Left lung (tissue), 4 donors: ENCODE measurements at regions not wholly inside any gene's neighbourhood (a gene's known extent, or its start where the extent isn't known, plus 50 kb on each side); places are given as distances from the start of the nearest gene placed in this dataset.

Experiments used
- ATAC-seq: fragments of 200-7000 bp; cut with Tn5 transposase; one replicate; pipeline ENCODE4 v1.9.1; 2020; ENCODE audit warnings: moderate library complexity
- DNase-seq, 4 donors: peaks; one replicate each; pipeline ENCODE4 v3.0.0-alpha.2; 2013 to 2020
- H3K27ac ChIP-seq, 2 donors: fragments of 200-600 bp; sonication (generic) in 1 of 2; one replicate each; pipeline versions ENCODE4 v1.5.0 to v1.8.0; 2020 to 2021
- H3K27me3 ChIP-seq, 2 donors: fragments of 200-600 bp; sonication (generic) in 1 of 2; one replicate each; pipeline versions ENCODE4 v1.5.0 to v1.8.0; 2020 to 2021
- H3K36me3 ChIP-seq, 2 donors: fragments of 200-600 bp; sonication (generic) in 1 of 2; one replicate each; pipeline versions ENCODE4 v1.5.0 to v1.8.0; 2020 to 2021
- H3K4me1 ChIP-seq, 2 donors: fragments of 200-600 bp; one replicate each; pipeline ENCODE4 v1.8.0; 2021
- H3K4me3 ChIP-seq, 2 donors: fragments of 200-600 bp; sonication (generic) in 1 of 2; one replicate each; pipeline versions ENCODE4 v1.5.0 to v1.8.0; 2020 to 2021; ENCODE audit warnings: mild to moderate bottlenecking in 1 of 2
- H3K9me3 ChIP-seq, 2 donors: fragments of 200-600 bp; sonication (generic) in 1 of 2; one replicate each; pipeline versions ENCODE4 v1.5.0 to v1.8.0; 2020 to 2021
- intact Hi-C, 2 donors: fragments of 100-400 bp; cut with DNase I; formaldehyde crosslinking; loops; one replicate each; pipeline versions ENCODE4 v1.11.2 to v1.14.2; 2022
- TF ChIP-seq, protein P1 (sequence below), 2 donors: fragments of 200-600 bp; sonication (generic) in 1 of 2; IDR thresholded peaks; one replicate each; pipeline versions ENCODE4 v1.5.0 to v1.8.0; 2021; ENCODE audit warnings: antibody characterized with exemption in 2 of 2
- donor health status: DM: no; HTN: yes; CAD: no.
- donor health status: DM: no; HTN: no; CAD: no.

DNA sequence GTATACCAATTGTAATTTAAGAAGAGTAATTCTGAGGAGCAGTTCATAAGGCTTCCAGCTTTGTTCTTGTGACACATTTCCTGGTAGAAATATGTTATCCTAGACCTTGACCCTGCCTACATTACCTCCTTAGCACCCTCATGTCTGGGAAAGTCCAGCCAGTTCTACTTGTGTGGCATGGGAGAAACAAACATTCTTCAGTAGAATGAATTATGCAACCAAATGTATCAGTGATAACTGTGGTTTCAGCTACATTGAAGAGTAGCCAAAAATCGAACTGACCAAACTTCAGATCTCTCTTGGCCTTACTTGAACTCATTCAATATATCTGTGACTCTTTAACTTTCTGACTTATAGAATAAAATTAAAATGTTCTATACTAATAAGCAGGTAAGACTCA, 308.1 kb upstream of the LYPLAL1 start:
- intact Hi-C loops, result no loop called here
- H3K9me3 ChIP-seq, result no peaks in the 10 kb centered on the region

DNA sequence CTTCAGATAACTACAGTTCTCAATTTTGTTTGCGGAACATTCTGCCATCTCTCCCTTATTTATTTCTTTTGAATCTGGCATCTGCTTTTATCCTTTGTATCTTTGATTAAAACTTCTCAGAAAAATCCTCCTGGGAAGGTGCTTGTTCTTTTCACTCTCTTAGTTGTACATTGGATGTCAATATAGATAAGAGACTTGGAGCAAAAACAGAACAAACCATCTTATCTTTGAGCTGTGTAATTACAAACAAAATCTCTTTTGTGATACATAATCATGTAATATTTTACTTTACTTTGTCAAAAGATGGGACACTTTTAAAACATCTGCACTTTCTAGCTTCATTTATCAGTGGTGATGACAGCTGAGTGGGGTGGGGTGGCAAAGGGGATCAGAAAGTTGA, 307.2 kb upstream of the LYPLAL1 start:
- DNase-seq (no peak), ATAC-seq (no peak)
- H3K4me3 ChIP-seq, result no peak overlapping the region
- H3K36me3 ChIP-seq, result no peaks in the 10 kb centered on the region
- no peaks in the 10 kb centered on the region for H3K27me3 ChIP-seq
- no peaks in the 10 kb centered on the region for H3K9me3 ChIP-seq
- intact Hi-C loops, result no loop called here
- H3K4me1 ChIP-seq, result no peaks in the 10 kb centered on the region
- no peak overlapping the region for H3K27ac ChIP-seq
- TF ChIP-seq, protein P1, sequence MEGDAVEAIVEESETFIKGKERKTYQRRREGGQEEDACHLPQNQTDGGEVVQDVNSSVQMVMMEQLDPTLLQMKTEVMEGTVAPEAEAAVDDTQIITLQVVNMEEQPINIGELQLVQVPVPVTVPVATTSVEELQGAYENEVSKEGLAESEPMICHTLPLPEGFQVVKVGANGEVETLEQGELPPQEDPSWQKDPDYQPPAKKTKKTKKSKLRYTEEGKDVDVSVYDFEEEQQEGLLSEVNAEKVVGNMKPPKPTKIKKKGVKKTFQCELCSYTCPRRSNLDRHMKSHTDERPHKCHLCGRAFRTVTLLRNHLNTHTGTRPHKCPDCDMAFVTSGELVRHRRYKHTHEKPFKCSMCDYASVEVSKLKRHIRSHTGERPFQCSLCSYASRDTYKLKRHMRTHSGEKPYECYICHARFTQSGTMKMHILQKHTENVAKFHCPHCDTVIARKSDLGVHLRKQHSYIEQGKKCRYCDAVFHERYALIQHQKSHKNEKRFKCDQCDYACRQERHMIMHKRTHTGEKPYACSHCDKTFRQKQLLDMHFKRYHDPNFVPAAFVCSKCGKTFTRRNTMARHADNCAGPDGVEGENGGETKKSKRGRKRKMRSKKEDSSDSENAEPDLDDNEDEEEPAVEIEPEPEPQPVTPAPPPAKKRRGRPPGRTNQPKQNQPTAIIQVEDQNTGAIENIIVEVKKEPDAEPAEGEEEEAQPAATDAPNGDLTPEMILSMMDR (IDR thresholded peaks at IDR 0.05), result no peak

More for the DNA sequence above, 308.1 kb upstream of the LYPLAL1 start:
- Histone ChIP-seq H3K4me1 (no peaks in the 10 kb centered on the region), H3K27ac (no peak overlapping the region), H3K4me3 (no peak overlapping the region), H3K36me3 (no peaks in the 10 kb centered on the region), H3K27me3 (no peaks in the 10 kb centered on the region)
- DNase-seq, result no peak
- peak; percentile 77 for ATAC-seq
- TF ChIP-seq, protein P1 (IDR thresholded peaks at IDR 0.05), result no peak

DNA sequence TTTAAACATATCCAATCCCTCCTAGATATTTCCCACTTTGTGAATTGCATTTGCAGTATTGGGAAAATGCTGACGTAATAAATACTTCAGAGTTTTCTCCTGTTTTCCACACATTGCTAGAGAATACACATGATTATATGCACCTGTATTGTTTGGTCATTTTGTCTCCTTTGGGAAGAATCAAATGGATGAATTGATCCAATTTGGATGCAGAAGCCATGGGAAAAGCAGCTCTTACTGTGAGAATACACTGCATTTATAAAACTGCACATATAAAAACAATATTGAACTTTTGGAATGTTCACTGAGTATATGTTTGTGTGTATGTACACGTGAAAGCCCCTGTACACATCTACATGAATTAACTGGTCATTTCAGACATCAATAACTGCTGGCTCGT, 306.6 kb upstream of the LYPLAL1 start:
- no peaks in the 10 kb centered on the region for H3K27me3 ChIP-seq
- ATAC-seq, result no peak
- TF ChIP-seq, protein P1 (IDR thresholded peaks at IDR 0.05), result no peak
- H3K9me3 ChIP-seq, result no peaks in the 10 kb centered on the region
- DNase-seq, result no peak
- H3K4me3 ChIP-seq, result no peak overlapping the region
- intact Hi-C loops, result no loop called here
- H3K36me3 ChIP-seq, result no peaks in the 10 kb centered on the region
- no peak overlapping the region for H3K27ac ChIP-seq
- H3K4me1 ChIP-seq, result no peaks in the 10 kb centered on the region

DNA sequence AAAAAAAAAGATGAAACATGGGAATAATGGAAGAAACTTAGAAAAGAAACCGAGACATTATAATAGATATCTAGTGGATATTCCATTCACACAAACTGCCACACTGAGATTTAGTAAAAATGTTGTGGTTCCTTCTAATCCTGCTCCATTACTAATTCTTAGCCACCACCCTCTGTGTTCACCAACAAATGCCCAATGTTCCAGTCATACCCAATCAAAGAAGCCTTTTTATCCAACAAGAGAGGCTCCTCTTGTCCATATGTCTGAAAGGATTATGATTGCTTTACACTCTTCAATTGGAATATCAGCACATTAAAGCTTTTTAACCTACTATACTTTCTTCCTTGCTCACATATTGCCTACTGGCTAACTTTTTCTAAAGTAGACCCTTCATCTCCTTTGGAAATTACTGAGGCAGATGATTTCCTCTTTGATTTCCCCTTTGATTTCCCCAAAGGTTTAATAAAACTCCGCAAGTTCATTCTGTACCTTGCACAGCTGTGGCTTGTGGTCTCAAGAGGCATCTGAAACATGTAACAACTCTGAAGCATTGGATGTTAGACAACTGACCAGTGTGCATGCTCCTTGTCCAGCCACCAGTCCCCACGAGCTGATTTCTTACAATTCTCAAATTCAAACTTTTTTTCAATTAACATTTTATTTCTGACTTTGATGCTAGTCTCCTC, 305.6 kb upstream of the LYPLAL1 start:
- intact Hi-C loops, result no loop called here
- no peaks in the 10 kb centered on the region for H3K4me1 ChIP-seq
- H3K27ac ChIP-seq, result no peak overlapping the region
- H3K27me3 ChIP-seq, result no peaks in the 10 kb centered on the region
- H3K36me3 ChIP-seq, result no peaks in the 10 kb centered on the region
- DNase-seq (no peak), ATAC-seq (no peak)
- no peak overlapping the region for H3K4me3 ChIP-seq
- TF ChIP-seq, protein P1 (IDR thresholded peaks at IDR 0.05), result no peak
- H3K9me3 ChIP-seq, result no peaks in the 10 kb centered on the region

DNA sequence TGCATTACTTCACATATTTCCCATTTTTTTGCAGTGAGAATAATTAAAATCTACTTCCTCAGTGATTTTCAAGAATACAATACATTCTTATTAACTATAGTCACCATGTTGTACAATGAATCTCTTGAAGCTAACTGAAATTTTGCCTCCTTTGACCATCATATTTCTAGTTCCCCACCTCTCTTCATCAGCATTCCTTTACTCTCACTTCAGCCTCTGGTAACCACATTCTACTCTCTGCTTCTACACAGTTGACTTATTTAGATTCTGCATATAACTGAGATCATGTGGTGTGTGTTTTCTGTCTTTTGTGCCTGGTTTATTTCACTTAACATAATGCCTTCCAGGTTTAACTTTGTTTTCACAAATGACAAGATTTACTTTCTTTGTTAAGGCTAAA, 304.4 kb upstream of the LYPLAL1 start:
- Histone ChIP-seq H3K27ac (no peak overlapping the region), H3K36me3 (no peaks in the 10 kb centered on the region), H3K4me1 (no peaks in the 10 kb centered on the region), H3K4me3 (no peak overlapping the region), H3K9me3 (no peaks in the 10 kb centered on the region), H3K27me3 (no peaks in the 10 kb centered on the region)
- no peak for DNase-seq
- TF ChIP-seq, protein P1 (IDR thresholded peaks at IDR 0.05), result no peak
- ATAC-seq, result no peak
- intact Hi-C loops, result no loop called here
